HG02943 (cell line): ENCODE measurements at regions not wholly inside any gene's neighbourhood (a gene's known extent, or its start where the extent isn't known, plus 50 kb on each side); places are given as distances from the start of the nearest gene placed in this dataset.

ENCODE experiments used
- ATAC-seq: cut with Tn5 transposase; IDR thresholded peaks from one replicate; pipeline ENCODE4 v1.9.1; 2021; ENCODE audit warnings: mild to moderate bottlenecking, low read depth, moderate library complexity; ENCODE audit not compliant: unreplicated experiment

DNA sequence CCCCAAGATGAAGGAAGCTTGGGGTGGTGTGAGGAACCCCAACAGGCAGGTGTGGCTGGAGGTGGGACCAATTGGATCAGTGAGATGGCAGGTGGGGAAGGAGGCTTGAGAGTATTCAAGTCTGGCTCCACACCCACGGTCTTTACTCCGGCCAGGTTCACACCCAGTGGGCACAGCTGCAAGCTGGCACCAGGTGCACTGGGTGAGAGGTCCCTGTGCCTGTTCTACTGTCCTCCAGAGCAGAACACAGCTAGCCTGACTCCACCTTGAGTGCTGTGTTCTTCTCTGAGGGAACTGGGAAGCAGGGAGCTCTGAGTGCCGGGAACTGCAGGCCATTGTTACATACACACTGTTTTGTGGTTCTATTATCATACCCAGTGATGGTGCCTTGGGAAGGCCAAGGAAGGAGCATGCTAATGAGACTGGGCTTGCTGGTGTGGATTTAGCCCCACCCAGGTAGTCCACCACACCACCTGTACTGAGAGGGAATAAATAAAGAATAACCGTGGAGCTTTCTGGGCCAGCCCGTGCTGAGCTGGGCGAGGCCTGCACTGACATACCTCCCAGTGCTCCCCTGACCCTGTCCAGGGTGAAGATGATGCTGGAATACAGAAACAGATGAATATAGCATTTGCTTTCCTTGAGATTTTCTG lies 93.4 kb downstream of the ABHD5 start:
- ATAC-seq: no peak

GRCh38 chr3:43784640-43785011 lies 93.9 kb downstream of the ABHD5 start:
- no peak for ATAC-seq

GRCh38 chr3:43785551-43785950 lies 94.8 kb downstream of the ABHD5 start:
- ATAC-seq: no peak

- no peak for ATAC-seq
These were observed 95.4 kb downstream of the ABHD5 start for GRCh38 chr3:43786102-43786501.

DNA sequence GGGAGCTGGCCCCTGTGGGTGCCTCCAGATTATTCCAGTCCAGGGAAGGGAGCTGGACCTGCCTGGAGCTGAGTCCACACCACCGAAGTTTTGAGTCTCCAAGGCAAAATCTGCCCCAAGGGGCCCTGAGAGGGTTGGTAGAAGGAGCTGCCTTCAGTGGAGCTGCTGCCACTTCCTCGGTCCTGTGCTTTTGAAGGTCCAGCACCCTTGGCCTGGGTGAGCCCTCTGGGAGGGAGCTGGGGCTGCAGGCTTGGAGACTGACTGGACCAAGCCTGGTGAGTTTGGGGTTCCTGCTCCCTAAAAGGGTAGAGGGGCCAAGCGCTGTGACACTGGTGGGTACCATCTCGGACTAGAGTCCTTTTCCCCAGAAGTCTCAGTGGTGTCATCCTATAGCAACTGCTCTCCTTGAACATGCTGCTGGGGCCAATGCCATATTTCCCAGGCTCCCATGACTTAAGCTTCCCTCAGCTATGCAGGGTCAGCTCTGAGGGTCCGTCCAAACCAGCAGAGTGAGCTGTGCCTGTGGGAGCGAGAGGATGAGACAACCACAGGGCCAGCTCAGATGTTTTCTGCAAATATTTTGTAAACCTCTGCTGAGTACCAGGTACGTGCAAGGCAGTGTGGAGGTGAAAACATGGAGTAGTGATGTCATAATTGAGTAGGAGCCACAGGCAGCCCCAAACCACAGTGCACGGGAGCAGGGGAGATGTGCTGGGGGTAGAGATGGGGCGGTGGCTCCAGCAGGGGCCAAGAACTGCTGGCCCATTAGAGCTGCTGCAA lies 96.0 kb downstream of the ABHD5 start:
- no peak for ATAC-seq

DNA sequence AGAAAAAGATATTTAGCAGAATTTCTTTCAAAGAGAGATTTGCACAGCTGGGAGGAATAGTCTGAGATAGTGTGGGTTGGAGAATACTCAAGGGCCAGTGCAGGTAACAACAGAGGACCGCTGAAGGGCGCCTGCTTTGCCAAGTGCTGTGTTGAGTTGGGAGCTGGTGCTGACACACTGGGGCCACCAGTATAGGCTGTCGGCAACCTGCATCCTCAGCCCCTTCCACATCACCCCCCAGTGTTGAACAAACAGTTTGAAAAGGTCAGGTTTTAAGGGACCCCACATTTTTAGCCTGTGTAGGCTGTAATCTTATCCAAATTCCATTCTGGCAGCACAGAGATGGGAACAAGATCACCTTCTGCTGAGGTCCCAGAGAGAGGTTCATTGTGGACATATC lies 96.6 kb downstream of the ABHD5 start:
- no peak for ATAC-seq

DNA sequence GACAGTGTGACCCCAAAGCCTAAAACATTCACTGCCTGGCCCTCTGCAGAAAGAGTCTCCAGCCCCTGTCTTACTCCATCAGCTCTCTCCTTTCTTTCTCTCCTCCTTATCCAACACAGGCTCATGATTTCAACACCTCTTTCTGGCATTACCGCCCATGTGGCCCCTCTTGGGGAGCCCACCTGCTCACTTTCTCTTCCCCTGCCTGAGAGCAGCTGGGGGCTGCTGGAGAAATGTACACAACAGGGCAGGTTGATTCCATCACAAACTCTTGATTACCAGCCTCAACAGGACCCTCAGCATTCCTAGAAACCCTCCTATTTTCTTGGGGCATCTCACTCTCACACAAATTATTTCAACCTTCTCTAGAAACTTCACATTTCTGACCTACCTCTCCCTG lies 98.3 kb downstream of the ABHD5 start:
- no peak for ATAC-seq

- no peak for ATAC-seq
These were observed 99.3 kb downstream of the ABHD5 start for GRCh38 chr3:43790060-43790459.

DNA sequence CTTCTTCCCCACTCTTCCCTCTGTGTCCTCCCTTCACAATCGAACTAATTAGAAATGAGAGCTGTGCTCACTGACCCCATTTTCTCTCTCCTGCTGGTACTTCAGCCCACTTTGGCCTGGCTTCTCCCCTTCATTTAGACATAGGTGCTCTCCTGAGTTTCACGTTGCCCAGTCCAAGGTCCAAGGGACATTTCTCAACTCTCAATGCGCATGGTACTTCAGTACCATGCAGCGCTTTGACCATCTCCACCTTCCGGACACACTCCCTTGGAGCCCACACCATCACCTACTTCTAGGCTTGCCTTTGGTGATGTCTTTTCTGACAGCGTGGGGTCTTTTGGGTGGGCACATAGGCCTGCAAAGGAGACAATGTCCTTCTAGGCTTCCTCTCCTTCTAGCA lies 99.7 kb downstream of the ABHD5 start:
- ATAC-seq: no peak

- ATAC-seq: no peak
These were observed 100.5 kb downstream of the ABHD5 start for GRCh38 chr3:43791246-43791645.

- no peak for ATAC-seq
These were observed 102.2 kb downstream of the ABHD5 start for GRCh38 chr3:43792904-43793303.

GRCh38 chr3:43793648-43794372 lies 103.1 kb downstream of the ABHD5 start:
- ATAC-seq: no peak

DNA sequence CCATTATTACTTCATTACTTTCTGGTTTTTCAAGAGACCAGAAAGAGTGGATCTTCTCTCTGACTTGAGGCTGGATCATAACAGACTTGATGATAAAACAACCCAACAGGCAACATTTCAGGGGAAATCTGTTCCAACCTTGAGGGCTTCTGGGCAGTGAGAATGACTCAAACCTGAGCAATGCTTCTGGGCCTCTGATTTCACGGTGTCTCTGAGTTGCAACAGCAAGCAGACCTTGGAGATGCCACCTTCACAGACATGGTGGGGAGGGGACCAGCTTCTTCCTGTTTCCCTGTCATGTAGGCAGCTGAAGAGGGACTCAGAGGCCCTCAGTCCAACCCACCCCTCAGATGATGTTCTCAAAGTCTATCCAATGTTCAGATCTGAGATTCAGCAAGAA lies 104.0 kb downstream of the ABHD5 start:
- no peak for ATAC-seq

GRCh38 chr3:43795491-43795890 lies 104.8 kb downstream of the ABHD5 start:
- ATAC-seq: no peak

- no peak for ATAC-seq
These were observed 105.4 kb downstream of the ABHD5 start for GRCh38 chr3:43796041-43796596.

- no peak for ATAC-seq
These were observed 107.1 kb downstream of the ABHD5 start for GRCh38 chr3:43797794-43798193.

GRCh38 chr3:43810797-43811196 lies 120.1 kb downstream of the ABHD5 start:
- no peak for ATAC-seq

DNA sequence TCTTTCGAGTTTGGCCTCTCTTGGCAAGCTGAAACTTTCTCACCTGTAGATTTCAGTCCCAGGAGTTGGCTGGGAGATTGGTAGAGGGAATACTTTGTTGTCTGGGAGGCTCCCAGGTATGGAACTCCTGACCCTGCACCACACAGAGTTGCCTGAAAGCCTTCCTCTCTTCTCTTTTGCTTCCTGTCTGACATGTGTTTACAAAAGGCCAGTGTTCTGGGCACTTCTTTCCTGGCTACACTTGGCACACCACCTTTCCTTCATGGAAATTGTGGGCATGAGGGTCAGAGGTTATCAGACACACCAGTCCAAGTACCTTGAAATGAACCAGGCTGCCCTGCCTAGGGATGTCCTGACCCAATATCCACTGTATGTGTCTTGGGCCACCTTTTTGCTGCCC lies 123.7 kb downstream of the ABHD5 start:
- ATAC-seq: no peak

DNA sequence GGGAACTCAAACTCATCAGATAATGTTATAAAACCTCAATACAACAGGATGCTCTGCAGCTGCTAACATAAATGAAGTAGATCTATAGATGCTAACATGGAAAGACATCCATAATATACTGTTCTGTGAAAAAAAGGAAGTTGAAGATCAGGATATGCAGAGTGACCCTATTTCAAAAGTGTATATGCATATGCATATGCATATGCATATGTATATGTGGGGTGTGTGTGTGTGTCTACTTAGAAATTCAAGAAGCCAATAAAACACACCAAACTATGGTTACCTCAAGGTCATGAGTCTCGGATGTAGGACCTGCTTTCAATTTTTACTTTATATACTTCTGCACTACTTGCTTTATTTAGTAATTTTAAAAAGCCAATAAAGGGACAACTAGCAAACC lies 125.6 kb downstream of the ABHD5 start:
- no peak for ATAC-seq

DNA sequence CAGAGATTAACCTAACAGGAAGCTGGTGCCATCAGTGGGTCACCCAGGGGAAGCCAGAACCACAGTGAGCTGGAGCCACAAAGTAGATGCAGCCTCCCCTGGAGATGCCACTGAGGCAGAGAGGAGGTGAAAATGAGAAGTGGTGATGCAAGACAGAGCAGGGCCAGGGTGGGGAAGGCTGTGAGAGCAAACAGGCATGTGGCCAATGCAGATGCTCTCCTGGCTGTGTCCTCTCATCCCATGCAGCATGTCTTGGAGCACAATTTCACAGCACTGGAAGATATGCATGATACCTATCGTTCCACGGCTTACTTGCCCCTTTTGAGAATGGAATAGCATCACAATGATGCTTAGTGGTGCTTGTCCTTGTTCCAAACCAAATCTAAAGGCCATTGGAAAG lies 126.3 kb downstream of the ABHD5 start:
- ATAC-seq: no peak

DNA sequence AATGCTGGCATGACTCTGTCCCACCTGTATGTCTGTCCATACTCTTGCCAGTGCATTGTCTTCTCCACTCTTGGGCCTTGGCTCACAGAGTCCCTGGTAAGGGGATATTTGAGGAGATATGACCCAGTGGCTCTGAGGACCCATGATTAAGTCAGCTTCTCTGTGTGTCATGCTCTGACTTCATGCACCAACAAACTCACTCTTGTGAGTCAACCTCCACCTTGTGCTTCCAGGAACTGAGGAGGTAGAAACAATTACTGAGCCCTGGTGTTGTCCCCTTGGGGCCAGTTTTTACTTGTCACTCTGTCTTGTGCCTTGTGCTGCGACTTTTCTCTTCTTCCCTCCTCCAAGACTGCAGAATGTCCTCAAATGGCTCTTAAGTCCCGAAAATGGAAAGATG lies 127.1 kb downstream of the ABHD5 start:
- ATAC-seq: no peak
